ENCODE measurements at regions not wholly inside any gene's neighbourhood (a gene's known extent, or its start where the extent isn't known, plus 50 kb on each side); places are given as distances from the start of the nearest gene placed in this dataset.

- Mint-ChIP-seq H3K27me3 (peaks cover 4 to 6% of the 10 kb centered on the region in 2 donors), H3K4me3 (no peak overlapping the region), H3K4me1 (no peaks in the 10 kb centered on the region), H3K9me3 (no peaks in the 10 kb centered on the region), H3K36me3 (no peaks in the 10 kb centered on the region), H3K27ac (no peak overlapping the region)
- no peak for ATAC-seq (replicated peaks in 1 of 4)
- Histone ChIP-seq H3K27me3 (replicated peaks in 1 of 2; ENCODE audit: control insufficient read depth in 2 of 2, extremely low read depth in 1 of 2, insufficient read depth in 2 of 2, low read length in 1 of 2) (peaks cover 0 to under 1% of the 10 kb centered on the region in 2 experiments), H3K36me3 (ENCODE audit: control insufficient read depth in 2 of 2, extremely low read depth in 1 of 2, insufficient read depth in 1 of 2, low read length in 1 of 2) (no peaks in the 10 kb centered on the region), H3K27ac (ENCODE audit: low read length) (no peak overlapping the region), H3K9me3 (no peaks in the 10 kb centered on the region), H3K4me1 (ENCODE audit: control insufficient read depth in 1 of 2, extremely low read depth in 1 of 2, insufficient read depth in 2 of 2, low read length in 2 of 2) (no peaks in the 10 kb centered on the region), H3K4me3 (ENCODE audit: control insufficient read depth in 1 of 2, extremely low read depth in 1 of 2, low read length in 1 of 2) (no peak overlapping the region)
- ChIA-PET POLR2A (no interaction called here), CTCF (no interaction called here)
- no CpG with 5 or more reads among the region's 2 CpGs for WGBS (ENCODE audit: insufficient coverage)
- no peak for DNase-seq
Observed at GRCh38 chr5:74198156-74198555, 442.4 kb downstream of the ENC1 start.

DNA sequence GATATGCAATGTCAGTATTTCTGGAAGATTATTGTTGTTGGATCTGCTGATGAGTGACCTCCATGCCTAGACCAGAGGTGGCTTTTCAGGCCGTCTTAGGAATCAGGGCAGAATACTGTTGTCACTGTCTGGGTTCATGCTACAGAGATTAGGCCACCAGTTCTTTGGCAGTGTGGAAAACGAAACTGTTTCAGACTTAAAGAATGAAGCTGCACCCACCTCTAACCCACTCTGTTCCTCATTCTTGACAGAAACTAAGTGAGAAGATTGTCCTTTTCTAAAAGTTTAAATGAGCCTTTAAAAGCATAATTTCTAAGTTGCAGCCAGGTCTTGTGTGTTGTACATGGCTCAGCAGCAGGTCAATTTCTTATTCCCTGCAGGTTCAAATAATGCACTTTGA lies 444.3 kb downstream of the ENC1 start:
- no peak overlapping the region for H3K4me3 ChIP-seq (ENCODE audit: control insufficient read depth in 1 of 2, extremely low read depth in 1 of 2, low read length in 1 of 2)
- Mint-ChIP-seq H3K27me3 (peaks cover 9 to 11% of the 10 kb centered on the region in 2 donors), H3K36me3 (no peaks in the 10 kb centered on the region), H3K4me3 (no peak overlapping the region), H3K27ac (no peak overlapping the region), H3K9me3 (no peaks in the 10 kb centered on the region), H3K4me1 (no peaks in the 10 kb centered on the region)
- POLR2A ChIA-PET: no interaction called here
- H3K9me3 ChIP-seq: no peaks in the 10 kb centered on the region
- no peaks in the 10 kb centered on the region for H3K36me3 ChIP-seq (ENCODE audit: control insufficient read depth in 2 of 2, extremely low read depth in 1 of 2, insufficient read depth in 1 of 2, low read length in 1 of 2)
- H3K27ac ChIP-seq (ENCODE audit: low read length): no peak overlapping the region
- CTCF ChIA-PET: no interaction called here
- 60% methylated on average over 1 of the region's 2 CpGs for WGBS (ENCODE audit: insufficient coverage)
- no peak for DNase-seq
- no peaks in the 10 kb centered on the region for H3K27me3 ChIP-seq (replicated peaks in 1 of 2; ENCODE audit: control insufficient read depth in 2 of 2, extremely low read depth in 1 of 2, insufficient read depth in 2 of 2, low read length in 1 of 2)
- no peak for ATAC-seq (replicated peaks in 1 of 4)
- H3K4me1 ChIP-seq (ENCODE audit: control insufficient read depth in 1 of 2, extremely low read depth in 1 of 2, insufficient read depth in 2 of 2, low read length in 2 of 2): no peaks in the 10 kb centered on the region

DNA sequence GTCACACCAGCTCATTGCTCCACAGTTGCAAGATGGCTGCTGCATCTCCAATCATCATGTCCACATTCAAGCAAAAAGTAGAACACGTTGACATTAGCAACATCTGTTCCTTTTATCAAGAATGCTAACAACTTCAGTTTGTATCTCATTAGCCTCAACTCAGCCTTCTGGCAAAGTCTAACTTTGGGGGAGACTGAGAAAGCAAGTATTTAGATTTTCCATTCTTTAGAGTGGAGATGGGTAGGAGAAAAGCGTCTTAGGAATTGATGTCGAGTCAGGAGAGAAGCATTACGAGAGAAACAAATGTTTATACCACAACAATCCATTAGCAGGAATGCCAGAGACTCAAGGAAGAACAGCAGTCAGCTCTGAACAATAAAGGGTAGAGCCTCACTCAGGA lies 446.3 kb downstream of the ENC1 start:
- no peak overlapping the region for H3K4me3 ChIP-seq (ENCODE audit: control insufficient read depth in 1 of 2, extremely low read depth in 1 of 2, low read length in 1 of 2)
- no peak overlapping the region for H3K27ac ChIP-seq (ENCODE audit: low read length)
- H3K36me3 ChIP-seq (ENCODE audit: control insufficient read depth in 2 of 2, extremely low read depth in 1 of 2, insufficient read depth in 1 of 2, low read length in 1 of 2): no peaks in the 10 kb centered on the region
- no peaks in the 10 kb centered on the region for H3K36me3 Mint-ChIP-seq
- POLR2A ChIA-PET: no interaction called here
- DNase-seq (no peak), ATAC-seq (replicated peaks in 1 of 4) (no peak)
- no peak overlapping the region for H3K27ac Mint-ChIP-seq
- H3K4me3 Mint-ChIP-seq: no peak overlapping the region
- peaks cover 0 to 5% (median 0%) of the 10 kb centered on the region in 3 donors for H3K9me3 Mint-ChIP-seq
- no CpG with 5 or more reads among the region's 4 CpGs for WGBS (ENCODE audit: insufficient coverage)
- CTCF ChIA-PET: no interaction called here
- no peaks in the 10 kb centered on the region for H3K9me3 ChIP-seq
- no peaks in the 10 kb centered on the region for H3K4me1 Mint-ChIP-seq
- peaks cover 9 to 11% of the 10 kb centered on the region in 2 donors for H3K27me3 Mint-ChIP-seq
- no peaks in the 10 kb centered on the region for H3K4me1 ChIP-seq (ENCODE audit: control insufficient read depth in 1 of 2, extremely low read depth in 1 of 2, insufficient read depth in 2 of 2, low read length in 2 of 2)
- H3K27me3 ChIP-seq (replicated peaks in 1 of 2; ENCODE audit: control insufficient read depth in 2 of 2, extremely low read depth in 1 of 2, insufficient read depth in 2 of 2, low read length in 1 of 2): no peaks in the 10 kb centered on the region

DNA sequence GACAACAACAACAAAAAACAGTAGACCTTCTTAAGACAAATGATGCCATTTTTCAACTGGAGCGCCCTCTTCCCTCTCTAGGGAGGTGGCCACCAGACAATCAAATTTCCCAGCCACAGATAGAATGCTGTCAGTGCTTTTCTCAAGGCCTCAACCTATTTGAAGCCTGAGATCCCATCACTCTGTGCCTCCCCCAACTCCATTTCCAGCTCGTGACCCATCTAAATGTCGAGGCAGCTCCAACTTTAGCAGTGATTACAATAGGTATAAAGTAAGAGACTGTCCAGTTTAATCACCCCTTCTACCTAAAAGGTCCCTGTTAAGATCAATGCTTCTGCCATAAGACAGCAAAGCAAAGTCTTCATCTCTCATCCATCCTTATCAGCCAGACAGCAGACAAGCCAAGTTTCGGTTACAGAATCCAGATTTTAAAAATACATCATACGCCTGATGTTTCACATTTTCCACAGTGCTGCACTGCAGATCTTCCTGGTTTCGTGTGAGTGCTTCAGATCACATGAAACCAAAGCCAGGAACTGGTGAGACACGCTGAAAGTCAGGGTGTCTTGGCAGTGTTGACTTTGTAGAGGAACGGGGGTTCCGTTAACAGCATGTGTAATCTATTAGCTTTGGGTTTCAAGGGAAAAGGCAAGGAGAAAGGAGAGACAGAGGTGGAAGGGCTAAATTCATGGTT lies 447.8 kb downstream of the ENC1 start:
- no peak for DNase-seq
- H3K9me3 ChIP-seq: no peaks in the 10 kb centered on the region
- no peaks in the 10 kb centered on the region for H3K27me3 ChIP-seq (replicated peaks in 1 of 2; ENCODE audit: control insufficient read depth in 2 of 2, extremely low read depth in 1 of 2, insufficient read depth in 2 of 2, low read length in 1 of 2)
- H3K4me1 ChIP-seq (ENCODE audit: control insufficient read depth in 1 of 2, extremely low read depth in 1 of 2, insufficient read depth in 2 of 2, low read length in 2 of 2): no peaks in the 10 kb centered on the region
- H3K36me3 ChIP-seq (ENCODE audit: control insufficient read depth in 2 of 2, extremely low read depth in 1 of 2, insufficient read depth in 1 of 2, low read length in 1 of 2): no peaks in the 10 kb centered on the region
- H3K36me3 Mint-ChIP-seq: no peaks in the 10 kb centered on the region
- no peak overlapping the region for H3K4me3 ChIP-seq (ENCODE audit: control insufficient read depth in 1 of 2, extremely low read depth in 1 of 2, low read length in 1 of 2)
- peaks cover 9 to 11% of the 10 kb centered on the region in 2 donors for H3K27me3 Mint-ChIP-seq
- no peak overlapping the region for H3K27ac ChIP-seq (ENCODE audit: low read length)
- H3K9me3 Mint-ChIP-seq: peaks cover 1 to 5% (median 3%) of the 10 kb centered on the region in 3 donors
- no peak for ATAC-seq (replicated peaks in 1 of 4)
- POLR2A ChIA-PET: no interaction called here
- H3K4me1 Mint-ChIP-seq: no peaks in the 10 kb centered on the region
- 58% methylated on average over 4 of the region's 9 CpGs for WGBS (ENCODE audit: insufficient coverage)
- no peak overlapping the region for H3K4me3 Mint-ChIP-seq
- CTCF ChIA-PET: no interaction called here
- no peak overlapping the region for H3K27ac Mint-ChIP-seq

DNA sequence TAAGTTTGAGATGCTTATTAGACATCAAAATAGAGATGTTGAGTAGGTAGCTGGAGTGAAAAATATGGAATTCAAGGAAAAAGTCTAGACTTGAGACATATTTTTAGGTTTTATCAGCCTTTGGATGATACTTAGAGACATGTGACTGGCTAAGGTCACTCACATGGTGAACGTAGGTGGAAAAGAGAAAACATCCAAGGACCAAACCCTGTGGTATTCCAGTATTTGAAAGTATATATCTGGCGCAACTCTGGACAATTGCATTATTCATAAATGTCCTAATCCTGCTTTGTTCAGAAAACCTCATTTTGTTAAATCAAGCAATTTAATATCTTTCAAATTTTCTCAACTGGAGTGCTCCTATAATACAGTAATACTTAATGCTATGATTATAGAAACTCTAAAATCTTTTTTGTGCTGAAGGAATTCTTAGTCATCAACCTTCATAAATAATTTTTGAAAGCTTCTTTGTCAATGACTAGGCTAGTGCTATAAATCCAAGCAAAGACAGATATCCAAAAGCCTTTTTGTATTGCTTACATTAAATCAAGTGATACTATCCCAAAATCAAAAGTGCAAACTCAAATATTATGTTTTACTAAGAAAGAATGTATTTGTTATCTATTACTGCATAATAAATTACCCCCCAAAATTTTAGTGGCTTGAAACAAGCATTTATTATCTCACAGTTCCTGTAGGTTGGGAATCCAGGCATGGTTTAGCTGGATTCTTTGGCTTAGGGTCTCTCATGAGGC lies 452.0 kb downstream of the ENC1 start:
- Histone ChIP-seq H3K4me3 (ENCODE audit: control insufficient read depth in 1 of 2, extremely low read depth in 1 of 2, low read length in 1 of 2) (no peak overlapping the region), H3K27me3 (replicated peaks in 1 of 2; ENCODE audit: control insufficient read depth in 2 of 2, extremely low read depth in 1 of 2, insufficient read depth in 2 of 2, low read length in 1 of 2) (peaks cover 0 to 3% of the 10 kb centered on the region in 2 experiments), H3K27ac (ENCODE audit: low read length) (no peak overlapping the region), H3K9me3 (no peaks in the 10 kb centered on the region), H3K4me1 (ENCODE audit: control insufficient read depth in 1 of 2, extremely low read depth in 1 of 2, insufficient read depth in 2 of 2, low read length in 2 of 2) (no peaks in the 10 kb centered on the region), H3K36me3 (ENCODE audit: control insufficient read depth in 2 of 2, extremely low read depth in 1 of 2, insufficient read depth in 1 of 2, low read length in 1 of 2) (no peaks in the 10 kb centered on the region)
- ATAC-seq (replicated peaks in 1 of 4) (no peak), DNase-seq (no peak)
- H3K36me3 Mint-ChIP-seq: no peaks in the 10 kb centered on the region
- no peak overlapping the region for H3K27ac Mint-ChIP-seq
- peaks cover 7 to 9% of the 10 kb centered on the region in 2 donors for H3K27me3 Mint-ChIP-seq
- H3K4me1 Mint-ChIP-seq: no peaks in the 10 kb centered on the region
- ChIA-PET POLR2A (no interaction called here), CTCF (no interaction called here)
- no peak overlapping the region for H3K4me3 Mint-ChIP-seq
- H3K9me3 Mint-ChIP-seq: peaks cover 3 to 6% (median 5%) of the 10 kb centered on the region in 3 donors
- WGBS (ENCODE audit: insufficient coverage): 100% methylated on average over 1 of the region's 2 CpGs

GRCh38 chr5:74187757-74188156 lies 452.8 kb downstream of the ENC1 start:
- Mint-ChIP-seq H3K27me3 (peaks cover 5 to 9% of the 10 kb centered on the region in 2 donors), H3K4me1 (no peaks in the 10 kb centered on the region), H3K9me3 (peaks cover 3 to 6% (median 5%) of the 10 kb centered on the region in 3 donors), H3K27ac (no peak overlapping the region), H3K36me3 (no peaks in the 10 kb centered on the region), H3K4me3 (no peak overlapping the region)
- Histone ChIP-seq H3K36me3 (ENCODE audit: control insufficient read depth in 2 of 2, extremely low read depth in 1 of 2, insufficient read depth in 1 of 2, low read length in 1 of 2) (no peaks in the 10 kb centered on the region), H3K4me3 (ENCODE audit: control insufficient read depth in 1 of 2, extremely low read depth in 1 of 2, low read length in 1 of 2) (no peak overlapping the region), H3K27me3 (replicated peaks in 1 of 2; ENCODE audit: control insufficient read depth in 2 of 2, extremely low read depth in 1 of 2, insufficient read depth in 2 of 2, low read length in 1 of 2) (peaks cover 0 to 3% of the 10 kb centered on the region in 2 experiments), H3K4me1 (ENCODE audit: control insufficient read depth in 1 of 2, extremely low read depth in 1 of 2, insufficient read depth in 2 of 2, low read length in 2 of 2) (peaks cover 0 to 2% of the 10 kb centered on the region in 2 experiments), H3K9me3 (no peaks in the 10 kb centered on the region), H3K27ac (ENCODE audit: low read length) (no peak overlapping the region)
- ATAC-seq (replicated peaks in 1 of 4) (no peak), DNase-seq (no peak)
- CTCF ChIA-PET: no interaction called here
- 62% methylated on average over 1 of the region's 1 CpG for WGBS (ENCODE audit: insufficient coverage)
- POLR2A ChIA-PET: no interaction called here

All from T-cell (primary cell).